Cardiac fibroblast (primary cell): ENCODE measurements at regions not wholly inside any gene's neighbourhood (a gene's known extent, or its start where the extent isn't known, plus 50 kb on each side); places are given as distances from the start of the nearest gene placed in this dataset.

Experiments
- DNase-seq, 2 donors: peaks; one replicate each; pipeline versions ENCODE4 v3.0.0 to v3.0.0-alpha.2; 2010; ENCODE audit warnings: low read depth in 2 of 2
- H3K4me3 ChIP-seq, 2 donors: replicated peaks in 1 of 2; 1 replicate in 1 of 2; 2 replicates in 1 of 2; pipeline ENCODE4 v1.5.1; 2011; ENCODE audit warnings: low read depth in 2 of 2, low read length in 2 of 2, mild to moderate bottlenecking in 2 of 2, moderate library complexity in 1 of 2
- TF ChIP-seq, protein P1 (sequence below): IDR thresholded peaks from one replicate; pipeline ENCODE4 v1.5.1; 2011; ENCODE audit warnings: low read depth, mild to moderate bottlenecking, low read length, inconsistent platforms

DNA sequence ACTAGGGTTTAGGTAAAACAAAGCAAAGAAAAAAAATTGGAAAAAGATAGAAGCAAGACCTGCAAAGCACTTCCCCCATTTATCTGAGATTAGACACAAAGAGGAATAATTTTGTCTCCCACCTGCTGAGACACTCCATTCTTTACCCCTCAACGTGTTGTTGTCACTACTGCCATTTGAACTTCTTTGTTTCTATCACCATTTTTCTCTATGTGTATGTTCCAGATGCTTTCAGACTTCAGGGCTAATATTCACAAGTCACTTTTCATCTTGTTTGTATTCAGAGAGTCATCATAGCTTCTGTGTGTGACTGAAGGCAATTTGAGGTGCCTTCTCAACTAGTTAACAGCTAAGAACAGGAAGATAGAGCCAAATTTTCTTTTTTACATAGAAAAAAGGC lies 512.5 kb downstream of the TBC1D4 start:
- TF ChIP-seq, protein P1, sequence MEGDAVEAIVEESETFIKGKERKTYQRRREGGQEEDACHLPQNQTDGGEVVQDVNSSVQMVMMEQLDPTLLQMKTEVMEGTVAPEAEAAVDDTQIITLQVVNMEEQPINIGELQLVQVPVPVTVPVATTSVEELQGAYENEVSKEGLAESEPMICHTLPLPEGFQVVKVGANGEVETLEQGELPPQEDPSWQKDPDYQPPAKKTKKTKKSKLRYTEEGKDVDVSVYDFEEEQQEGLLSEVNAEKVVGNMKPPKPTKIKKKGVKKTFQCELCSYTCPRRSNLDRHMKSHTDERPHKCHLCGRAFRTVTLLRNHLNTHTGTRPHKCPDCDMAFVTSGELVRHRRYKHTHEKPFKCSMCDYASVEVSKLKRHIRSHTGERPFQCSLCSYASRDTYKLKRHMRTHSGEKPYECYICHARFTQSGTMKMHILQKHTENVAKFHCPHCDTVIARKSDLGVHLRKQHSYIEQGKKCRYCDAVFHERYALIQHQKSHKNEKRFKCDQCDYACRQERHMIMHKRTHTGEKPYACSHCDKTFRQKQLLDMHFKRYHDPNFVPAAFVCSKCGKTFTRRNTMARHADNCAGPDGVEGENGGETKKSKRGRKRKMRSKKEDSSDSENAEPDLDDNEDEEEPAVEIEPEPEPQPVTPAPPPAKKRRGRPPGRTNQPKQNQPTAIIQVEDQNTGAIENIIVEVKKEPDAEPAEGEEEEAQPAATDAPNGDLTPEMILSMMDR, result no peak
- no peak overlapping the region for H3K4me3 ChIP-seq
- DNase-seq, result no peak

DNA sequence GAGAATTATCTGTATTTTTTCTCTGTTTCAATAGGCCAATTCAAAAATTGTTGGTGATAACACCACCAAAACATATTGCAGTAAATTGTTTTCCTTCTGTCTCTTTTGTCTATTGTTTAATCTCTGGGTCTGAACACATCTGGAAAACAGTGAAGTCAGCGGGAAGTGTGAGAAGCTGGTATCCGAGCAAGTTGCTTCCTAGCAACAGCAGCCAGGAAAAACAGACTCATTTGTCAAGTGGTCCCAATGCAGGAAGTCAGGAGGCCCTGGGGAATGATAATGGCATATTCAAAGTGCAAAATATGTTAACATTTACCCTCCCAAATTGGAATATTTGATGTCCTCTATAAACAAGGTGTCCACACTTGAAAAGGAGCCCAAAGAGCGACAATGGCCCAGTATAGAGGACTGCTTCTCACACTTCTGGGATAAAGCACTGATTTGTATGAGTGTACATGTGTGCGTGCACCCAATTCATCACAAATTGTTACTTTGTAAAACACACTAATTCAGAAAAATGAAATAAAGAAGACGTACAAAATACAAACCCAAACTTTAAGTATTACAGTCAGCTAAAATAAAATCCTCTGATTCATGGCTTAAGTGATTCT lies 515.0 kb downstream of the TBC1D4 start:
- peak; percentile 60 to 78 for DNase-seq
- no peak overlapping the region for H3K4me3 ChIP-seq
- TF ChIP-seq, protein P1, result no peak

DNA sequence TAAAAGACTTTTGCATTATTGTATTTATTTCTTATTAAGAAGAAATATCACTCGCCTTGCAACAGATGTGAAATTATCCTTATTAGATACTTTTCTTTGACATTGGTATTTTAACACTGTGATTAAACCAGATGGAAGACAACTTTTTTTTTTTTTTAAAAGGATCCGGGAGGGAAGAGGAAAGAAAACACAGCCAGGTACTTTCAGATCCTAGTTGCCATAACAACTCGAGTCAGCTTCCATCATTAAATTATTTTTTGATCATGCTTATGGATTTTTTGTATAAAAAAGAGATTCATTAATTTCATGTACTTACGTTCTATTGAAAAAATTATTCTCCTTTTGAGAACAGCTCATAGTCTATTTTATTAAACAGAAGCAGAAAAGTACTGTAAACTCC lies 515.7 kb downstream of the TBC1D4 start:
- TF ChIP-seq, protein P1, result no peak
- no peak for DNase-seq
- H3K4me3 ChIP-seq, result no peak overlapping the region

DNA sequence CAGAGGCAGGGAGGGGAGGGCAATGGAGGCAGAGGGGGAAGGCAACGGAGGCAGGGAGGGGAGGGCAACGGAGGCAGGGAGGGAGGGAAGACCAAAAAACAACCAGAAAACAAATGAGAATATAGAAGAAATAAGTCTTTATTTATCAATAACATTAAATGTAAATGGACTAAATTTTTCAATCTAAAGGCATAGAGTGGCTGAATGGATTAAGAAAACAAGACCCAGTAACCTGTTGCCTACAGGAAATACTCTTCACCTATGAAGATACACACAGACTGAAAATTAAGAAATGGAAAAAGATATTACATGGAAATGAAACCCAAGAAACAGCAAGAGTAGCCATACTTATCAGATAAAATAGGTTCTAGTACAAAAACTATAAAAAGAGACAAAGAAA lies 536.3 kb downstream of the TBC1D4 start:
- TF ChIP-seq, protein P1, result no peak
- H3K4me3 ChIP-seq, result no peak overlapping the region
- DNase-seq, result no peak

- DNase-seq, result no peak
- TF ChIP-seq, protein P1, result no peak
- no peak overlapping the region for H3K4me3 ChIP-seq
Measured at GRCh38 chr13:74931698-74932433, 550.1 kb downstream of the TBC1D4 start.

- TF ChIP-seq, protein P1, result no peak
- DNase-seq, result peak; percentile 22 to 84
Measured at GRCh38 chr13:74930402-74931165, 551.4 kb downstream of the TBC1D4 start.

More at GRCh38 chr13:74930402-74931165, 551.4 kb downstream of the TBC1D4 start:
- H3K4me3 ChIP-seq, result no peak overlapping the region
